ENCODE measurements at regions not wholly inside any gene's neighbourhood (a gene's known extent, or its start where the extent isn't known, plus 50 kb on each side); places are given as distances from the start of the nearest gene placed in this dataset.

- TF ChIP-seq TSHZ2 (CRISPR knock-in tag; IDR thresholded peaks at IDR 0.05) = no peak
- TF ChIP-seq, protein P1, sequence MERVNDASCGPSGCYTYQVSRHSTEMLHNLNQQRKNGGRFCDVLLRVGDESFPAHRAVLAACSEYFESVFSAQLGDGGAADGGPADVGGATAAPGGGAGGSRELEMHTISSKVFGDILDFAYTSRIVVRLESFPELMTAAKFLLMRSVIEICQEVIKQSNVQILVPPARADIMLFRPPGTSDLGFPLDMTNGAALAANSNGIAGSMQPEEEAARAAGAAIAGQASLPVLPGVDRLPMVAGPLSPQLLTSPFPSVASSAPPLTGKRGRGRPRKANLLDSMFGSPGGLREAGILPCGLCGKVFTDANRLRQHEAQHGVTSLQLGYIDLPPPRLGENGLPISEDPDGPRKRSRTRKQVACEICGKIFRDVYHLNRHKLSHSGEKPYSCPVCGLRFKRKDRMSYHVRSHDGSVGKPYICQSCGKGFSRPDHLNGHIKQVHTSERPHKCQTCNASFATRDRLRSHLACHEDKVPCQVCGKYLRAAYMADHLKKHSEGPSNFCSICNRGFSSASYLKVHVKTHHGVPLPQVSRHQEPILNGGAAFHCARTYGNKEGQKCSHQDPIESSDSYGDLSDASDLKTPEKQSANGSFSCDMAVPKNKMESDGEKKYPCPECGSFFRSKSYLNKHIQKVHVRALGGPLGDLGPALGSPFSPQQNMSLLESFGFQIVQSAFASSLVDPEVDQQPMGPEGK (CRISPR knock-in tag; IDR thresholded peaks at IDR 0.05; ENCODE audit: borderline replicate concordance) = no peak
- no peak for TF ChIP-seq TOX (CRISPR knock-in tag; IDR thresholded peaks at IDR 0.05; ENCODE audit: borderline replicate concordance)
- no peak for TF ChIP-seq CSRNP3 (CRISPR knock-in tag; IDR thresholded peaks at IDR 0.05)
These were observed 164.6 kb downstream of the MAT2B start for GRCh38 chr5:163670036-163670435.

Measured in SK-N-SH treated with all-trans-retinoic acid at 6 μM for 48 hours (cell line).